Ishikawa (cell line): ENCODE measurements at regions not wholly inside any gene's neighbourhood (a gene's known extent, or its start where the extent isn't known, plus 50 kb on each side); places are given as distances from the start of the nearest gene placed in this dataset.
A peak's percentile ranks its signal among the peaks of the same experiment; 100 is the strongest.

ENCODE experiments used
- EGR1 ChIP-seq: IDR thresholded peaks from 2 replicates; pipeline ENCODE4 v1.6.1; 2012
- EP300 ChIP-seq: IDR thresholded peaks from 2 replicates; pipeline ENCODE4 v1.6.1; 2012; ENCODE audit warnings: borderline replicate concordance
- RAD21 ChIP-seq: IDR thresholded peaks from 2 replicates; pipeline ENCODE4 v1.6.1; 2012; ENCODE audit warnings: low read depth
- TEAD4 ChIP-seq: IDR thresholded peaks from 2 replicates; pipeline ENCODE4 v1.6.1; 2012
- YY1 ChIP-seq: IDR thresholded peaks from 2 replicates; pipeline ENCODE4 v1.6.1; 2012; ENCODE audit warnings: low read depth
- TF ChIP-seq, protein P1 (sequence below): IDR thresholded peaks from 2 replicates; pipeline ENCODE4 v1.6.1; 2012; ENCODE audit warnings: low read depth, mild to moderate bottlenecking

- TF ChIP-seq, protein P1, sequence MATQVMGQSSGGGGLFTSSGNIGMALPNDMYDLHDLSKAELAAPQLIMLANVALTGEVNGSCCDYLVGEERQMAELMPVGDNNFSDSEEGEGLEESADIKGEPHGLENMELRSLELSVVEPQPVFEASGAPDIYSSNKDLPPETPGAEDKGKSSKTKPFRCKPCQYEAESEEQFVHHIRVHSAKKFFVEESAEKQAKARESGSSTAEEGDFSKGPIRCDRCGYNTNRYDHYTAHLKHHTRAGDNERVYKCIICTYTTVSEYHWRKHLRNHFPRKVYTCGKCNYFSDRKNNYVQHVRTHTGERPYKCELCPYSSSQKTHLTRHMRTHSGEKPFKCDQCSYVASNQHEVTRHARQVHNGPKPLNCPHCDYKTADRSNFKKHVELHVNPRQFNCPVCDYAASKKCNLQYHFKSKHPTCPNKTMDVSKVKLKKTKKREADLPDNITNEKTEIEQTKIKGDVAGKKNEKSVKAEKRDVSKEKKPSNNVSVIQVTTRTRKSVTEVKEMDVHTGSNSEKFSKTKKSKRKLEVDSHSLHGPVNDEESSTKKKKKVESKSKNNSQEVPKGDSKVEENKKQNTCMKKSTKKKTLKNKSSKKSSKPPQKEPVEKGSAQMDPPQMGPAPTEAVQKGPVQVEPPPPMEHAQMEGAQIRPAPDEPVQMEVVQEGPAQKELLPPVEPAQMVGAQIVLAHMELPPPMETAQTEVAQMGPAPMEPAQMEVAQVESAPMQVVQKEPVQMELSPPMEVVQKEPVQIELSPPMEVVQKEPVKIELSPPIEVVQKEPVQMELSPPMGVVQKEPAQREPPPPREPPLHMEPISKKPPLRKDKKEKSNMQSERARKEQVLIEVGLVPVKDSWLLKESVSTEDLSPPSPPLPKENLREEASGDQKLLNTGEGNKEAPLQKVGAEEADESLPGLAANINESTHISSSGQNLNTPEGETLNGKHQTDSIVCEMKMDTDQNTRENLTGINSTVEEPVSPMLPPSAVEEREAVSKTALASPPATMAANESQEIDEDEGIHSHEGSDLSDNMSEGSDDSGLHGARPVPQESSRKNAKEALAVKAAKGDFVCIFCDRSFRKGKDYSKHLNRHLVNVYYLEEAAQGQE, result peak; percentile 62
- TF ChIP-seq EP300 (no peak), TEAD4 (no peak), YY1 (no peak), RAD21 (peak; percentile 38), EGR1 (no peak)
Measured at GRCh38 chr19:57068921-57069697, 50.7 kb upstream of the USP29 start.
